ENCODE measurements at regions not wholly inside any gene's neighbourhood (a gene's known extent, or its start where the extent isn't known, plus 50 kb on each side); places are given as distances from the start of the nearest gene placed in this dataset.

DNA sequence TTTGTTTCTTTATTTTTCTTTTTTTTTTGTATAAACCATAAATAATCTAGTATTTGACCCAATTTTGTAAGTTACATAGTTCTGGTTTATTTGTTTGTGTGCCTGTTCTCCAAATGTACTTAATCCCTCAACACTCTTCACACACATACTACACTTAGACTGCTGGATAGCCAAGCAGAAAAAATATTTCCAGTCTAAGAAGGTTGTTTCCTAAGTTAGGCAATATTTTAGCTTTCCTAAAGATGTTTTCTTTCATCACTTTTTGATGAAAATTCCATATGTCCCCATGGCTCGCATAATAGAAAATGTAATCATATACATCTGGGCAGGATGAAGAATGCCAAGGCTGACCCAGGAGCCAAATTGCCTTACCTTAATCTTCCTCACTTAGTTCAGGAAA is 105.3 kb downstream of the PPP1R3A start:
- no peak for DNase-seq
- intact Hi-C loops (cut with DNase I; ENCODE audit: low total_unique reads) (no loop called here), in situ Hi-C loops (cut with MboI; ENCODE audit: low pct_ligation_motif_present in 1 of 4, low pct_unique_long_range_greater_than_20kb in 1 of 4, low sequenced_read_pairs in 3 of 4) (no loop called here)
- Histone ChIP-seq H3K36me3 (no peaks in the 10 kb centered on the region), H3K4me3 (no peak overlapping the region), H3K4me1 (no peaks in the 10 kb centered on the region), H3K27me3 (no peaks in the 10 kb centered on the region), H3K9me3 (no peaks in the 10 kb centered on the region), H3K27ac (no peak overlapping the region)
- TF ChIP-seq, protein P1, sequence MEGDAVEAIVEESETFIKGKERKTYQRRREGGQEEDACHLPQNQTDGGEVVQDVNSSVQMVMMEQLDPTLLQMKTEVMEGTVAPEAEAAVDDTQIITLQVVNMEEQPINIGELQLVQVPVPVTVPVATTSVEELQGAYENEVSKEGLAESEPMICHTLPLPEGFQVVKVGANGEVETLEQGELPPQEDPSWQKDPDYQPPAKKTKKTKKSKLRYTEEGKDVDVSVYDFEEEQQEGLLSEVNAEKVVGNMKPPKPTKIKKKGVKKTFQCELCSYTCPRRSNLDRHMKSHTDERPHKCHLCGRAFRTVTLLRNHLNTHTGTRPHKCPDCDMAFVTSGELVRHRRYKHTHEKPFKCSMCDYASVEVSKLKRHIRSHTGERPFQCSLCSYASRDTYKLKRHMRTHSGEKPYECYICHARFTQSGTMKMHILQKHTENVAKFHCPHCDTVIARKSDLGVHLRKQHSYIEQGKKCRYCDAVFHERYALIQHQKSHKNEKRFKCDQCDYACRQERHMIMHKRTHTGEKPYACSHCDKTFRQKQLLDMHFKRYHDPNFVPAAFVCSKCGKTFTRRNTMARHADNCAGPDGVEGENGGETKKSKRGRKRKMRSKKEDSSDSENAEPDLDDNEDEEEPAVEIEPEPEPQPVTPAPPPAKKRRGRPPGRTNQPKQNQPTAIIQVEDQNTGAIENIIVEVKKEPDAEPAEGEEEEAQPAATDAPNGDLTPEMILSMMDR (IDR thresholded peaks at IDR 0.05): no peak
- TF ChIP-seq POLR2AphosphoS5 (IDR thresholded peaks at IDR 0.05) (no peak), EP300 (IDR thresholded peaks at IDR 0.05; ENCODE audit: low read depth) (no peak), POLR2A (IDR thresholded peaks at IDR 0.05) (no peak)
- 38 to 80% methylated on average over 1 of the region's 1 CpG for WGBS, 2 donors (ENCODE audit: low coverage in 1 of 2)

DNA sequence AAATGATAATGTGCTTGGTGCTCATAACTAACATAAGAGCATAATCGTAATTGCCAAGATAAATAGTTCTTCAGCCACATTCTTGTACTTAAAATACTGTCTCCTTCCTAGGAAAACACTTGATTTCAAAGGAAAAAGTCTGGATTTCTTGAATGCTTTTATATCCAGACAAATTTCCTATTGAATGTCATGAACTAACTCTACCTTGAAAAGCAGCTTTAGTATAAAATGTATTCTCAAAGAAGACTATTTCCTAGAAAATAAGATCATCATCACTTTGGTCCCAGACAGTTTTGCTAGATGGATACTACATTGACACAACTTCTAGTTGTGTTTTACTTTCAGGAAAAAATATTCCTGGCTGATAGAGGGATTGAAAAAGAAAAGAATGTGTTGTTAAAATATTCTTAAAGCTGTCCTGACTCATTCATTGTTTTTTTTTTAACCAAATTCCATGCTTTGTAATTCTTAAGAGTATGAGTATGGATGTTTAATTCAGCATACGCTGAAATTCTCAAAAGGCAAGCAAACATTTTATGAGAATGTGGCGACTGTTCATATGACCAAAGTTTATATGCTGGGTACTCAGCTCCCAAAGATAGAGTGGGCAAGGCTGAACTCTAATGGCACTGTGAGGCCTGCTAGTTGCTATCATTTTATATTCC is 106.1 kb downstream of the PPP1R3A start:
- H3K4me1 ChIP-seq: no peaks in the 10 kb centered on the region
- in situ Hi-C loops (cut with MboI; ENCODE audit: low pct_ligation_motif_present in 1 of 4, low pct_unique_long_range_greater_than_20kb in 1 of 4, low sequenced_read_pairs in 3 of 4) (no loop called here), intact Hi-C loops (cut with DNase I; ENCODE audit: low total_unique reads) (no loop called here)
- H3K27ac ChIP-seq: no peak overlapping the region
- no peaks in the 10 kb centered on the region for H3K27me3 ChIP-seq
- TF ChIP-seq POLR2A (IDR thresholded peaks at IDR 0.05): no peak
- no peak for TF ChIP-seq EP300 (IDR thresholded peaks at IDR 0.05; ENCODE audit: low read depth)
- TF ChIP-seq POLR2AphosphoS5 (IDR thresholded peaks at IDR 0.05): no peak
- TF ChIP-seq, protein P1 (IDR thresholded peaks at IDR 0.05): no peak
- no peaks in the 10 kb centered on the region for H3K36me3 ChIP-seq
- no peaks in the 10 kb centered on the region for H3K9me3 ChIP-seq
- H3K4me3 ChIP-seq: no peak overlapping the region
- no peak for DNase-seq
- WGBS, 2 donors (ENCODE audit: low coverage in 1 of 2): 72 to 74% methylated on average over 3 of the region's 3 CpGs

DNA sequence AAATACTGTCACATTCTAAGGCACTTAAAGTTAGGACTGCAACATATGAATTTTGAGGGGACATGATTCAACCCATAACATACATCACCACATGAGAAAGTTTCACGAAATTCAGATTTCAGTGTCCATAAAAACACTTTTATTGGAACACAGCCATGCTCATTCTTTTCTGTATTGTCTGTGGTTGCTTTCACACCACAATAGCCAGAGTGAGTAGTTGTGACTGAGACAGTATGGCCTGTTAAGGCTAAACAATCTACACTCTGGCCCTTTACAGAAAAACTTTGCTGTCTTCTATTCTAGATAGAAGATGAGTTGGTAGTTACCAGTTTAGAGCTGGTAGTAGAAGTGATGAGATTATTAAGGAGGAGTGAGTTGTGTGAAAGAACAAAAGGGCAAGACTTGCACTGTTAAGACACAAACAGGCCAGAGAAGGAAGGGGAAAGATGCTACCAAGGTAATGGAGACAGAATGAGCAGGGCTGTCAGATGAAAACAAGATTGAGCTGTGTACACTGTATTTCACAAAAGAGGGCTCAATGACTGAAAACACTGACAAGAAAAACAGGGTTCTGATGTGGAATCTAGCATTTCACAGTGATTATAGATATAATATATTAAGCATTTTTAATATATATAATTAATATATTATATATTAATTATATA is 108.6 kb downstream of the PPP1R3A start:
- Histone ChIP-seq H3K27ac (no peak overlapping the region), H3K27me3 (no peaks in the 10 kb centered on the region), H3K4me1 (no peaks in the 10 kb centered on the region), H3K9me3 (no peaks in the 10 kb centered on the region), H3K4me3 (no peak overlapping the region), H3K36me3 (no peaks in the 10 kb centered on the region)
- WGBS, 2 donors (ENCODE audit: low coverage in 1 of 2): 58 to 69% methylated on average over 1 of the region's 1 CpG
- in situ Hi-C loops (cut with MboI; ENCODE audit: low pct_ligation_motif_present in 1 of 4, low pct_unique_long_range_greater_than_20kb in 1 of 4, low sequenced_read_pairs in 3 of 4): no loop called here
- TF ChIP-seq POLR2A (IDR thresholded peaks at IDR 0.05) (no peak), POLR2AphosphoS5 (IDR thresholded peaks at IDR 0.05) (no peak), EP300 (IDR thresholded peaks at IDR 0.05; ENCODE audit: low read depth) (no peak)
- TF ChIP-seq, protein P1 (IDR thresholded peaks at IDR 0.05): no peak
- intact Hi-C loops (cut with DNase I; ENCODE audit: low total_unique reads): no loop called here
- DNase-seq: no peak

DNA sequence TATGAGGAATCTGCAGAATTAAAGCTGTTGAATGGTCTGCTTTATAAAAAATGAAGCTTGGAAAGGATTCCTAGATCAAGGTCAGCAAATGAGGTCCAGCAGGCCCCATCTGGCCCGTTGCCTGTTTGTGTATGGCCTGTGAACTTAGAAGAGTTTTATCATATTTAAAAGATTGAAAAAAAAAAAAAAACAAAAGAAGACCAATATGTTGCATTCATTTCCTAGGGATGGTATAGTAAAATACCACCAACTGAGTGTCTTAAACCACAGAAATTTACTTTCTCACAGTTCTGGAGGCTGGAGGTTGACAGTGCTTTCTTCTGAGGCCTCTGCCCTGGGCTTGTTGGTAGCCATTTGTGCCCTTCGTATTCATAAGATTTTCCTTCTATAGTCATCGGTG is 109.2 kb downstream of the PPP1R3A start:
- WGBS, 2 donors (ENCODE audit: low coverage in 1 of 2): 72 to 81% methylated on average over 3 of the region's 3 CpGs
- Histone ChIP-seq H3K27me3 (no peaks in the 10 kb centered on the region), H3K4me1 (no peaks in the 10 kb centered on the region), H3K4me3 (no peak overlapping the region), H3K9me3 (no peaks in the 10 kb centered on the region), H3K36me3 (no peaks in the 10 kb centered on the region), H3K27ac (no peak overlapping the region)
- TF ChIP-seq POLR2A (IDR thresholded peaks at IDR 0.05) (no peak), POLR2AphosphoS5 (IDR thresholded peaks at IDR 0.05) (no peak), EP300 (IDR thresholded peaks at IDR 0.05; ENCODE audit: low read depth) (no peak)
- TF ChIP-seq, protein P1 (IDR thresholded peaks at IDR 0.05): no peak
- intact Hi-C loops (cut with DNase I; ENCODE audit: low total_unique reads): no loop called here
- in situ Hi-C loops (cut with MboI; ENCODE audit: low pct_ligation_motif_present in 1 of 4, low pct_unique_long_range_greater_than_20kb in 1 of 4, low sequenced_read_pairs in 3 of 4): no loop called here
- no peak for DNase-seq

All from transverse colon (tissue), 4 donors.